Endodermal cell (in vitro differentiated cells): ENCODE measurements at regions not wholly inside any gene's neighbourhood (a gene's known extent, or its start where the extent isn't known, plus 50 kb on each side); places are given as distances from the start of the nearest gene placed in this dataset.

Experiments
- DNase-seq: peaks from one replicate; pipeline ENCODE4 v3.0.0-alpha.2; 2017
- H3K27ac ChIP-seq: 2 replicates; pipeline ENCODE4 v1.5.1; 2013; ENCODE audit warnings: mild to moderate bottlenecking, low read depth, low read length, moderate library complexity
- H3K27me3 ChIP-seq: 2 replicates; pipeline ENCODE4 v1.6.1; 2013; ENCODE audit warnings: mild to moderate bottlenecking, low read length, moderate library complexity; ENCODE audit not compliant: insufficient read depth, control insufficient read depth, poor library complexity, severe bottlenecking
- H3K36me3 ChIP-seq: 2 replicates; pipeline ENCODE4 v1.7.0; 2013; ENCODE audit warnings: mild to moderate bottlenecking, low read length, moderate library complexity; ENCODE audit not compliant: control insufficient read depth, insufficient read depth
- H3K4me1 ChIP-seq: one replicate; pipeline ENCODE4 v1.7.0; 2013; ENCODE audit warnings: low read length; ENCODE audit not compliant: control insufficient read depth, insufficient read depth
- H3K4me3 ChIP-seq: 2 replicates; pipeline ENCODE4 v1.5.1; 2013; ENCODE audit warnings: mild to moderate bottlenecking, low read length, moderate library complexity
- H3K9ac ChIP-seq: 2 replicates; pipeline ENCODE4 v1.6.1; 2013; ENCODE audit warnings: mild to moderate bottlenecking, low read length, moderate library complexity; ENCODE audit not compliant: poor library complexity, severe bottlenecking; ENCODE audit errors: extremely low read depth
- H3K9me3 ChIP-seq: 2 replicates; pipeline ENCODE4 v1.6.1; 2013; ENCODE audit warnings: mild to moderate bottlenecking, low read length, moderate library complexity; ENCODE audit not compliant: control insufficient read depth
- H3K27ac Mint-ChIP-seq: 2 replicates; pipeline ENCODE4 v1.8.0; 2020; ENCODE audit warnings: mixed read lengths
- H3K27me3 Mint-ChIP-seq: 2 replicates; pipeline ENCODE4 v1.8.0; 2021; ENCODE audit warnings: mild to moderate bottlenecking, mixed read lengths; ENCODE audit not compliant: insufficient read depth
- H3K36me3 Mint-ChIP-seq: 2 replicates; pipeline ENCODE4 v1.8.0; 2020; ENCODE audit warnings: low read depth, mixed read lengths
- H3K4me1 Mint-ChIP-seq: 2 replicates; pipeline ENCODE4 v1.8.0; 2020; ENCODE audit warnings: mixed read lengths
- H3K4me3 Mint-ChIP-seq: 2 replicates; pipeline ENCODE4 v1.8.0; 2020; ENCODE audit warnings: mild to moderate bottlenecking, moderate library complexity, mixed read lengths
- H3K9me3 Mint-ChIP-seq: 2 replicates; pipeline ENCODE4 v1.8.0; 2020; ENCODE audit warnings: mild to moderate bottlenecking, mixed read lengths
- CTCF ChIP-seq: fragments of 200-600 bp; sonication (generic); conservative IDR thresholded peaks from 2 replicates; pipeline ENCODE4 v1.5.0; 2021; ENCODE audit warnings: antibody characterized with exemption, mild to moderate bottlenecking
- WGBS, 2 experiments: methylation state at CpG; one replicate each; pipeline versions ENCODE4 v1.1.5 to v1.1.7; 2013; ENCODE audit warnings: missing lambda C conversion rate in 2 of 2, mixed read lengths in 1 of 2; ENCODE audit not compliant: insufficient coverage in 1 of 2, insufficient read length in 1 of 2; 5-methylcytosine and 5-hydroxymethylcytosine counted together

DNA sequence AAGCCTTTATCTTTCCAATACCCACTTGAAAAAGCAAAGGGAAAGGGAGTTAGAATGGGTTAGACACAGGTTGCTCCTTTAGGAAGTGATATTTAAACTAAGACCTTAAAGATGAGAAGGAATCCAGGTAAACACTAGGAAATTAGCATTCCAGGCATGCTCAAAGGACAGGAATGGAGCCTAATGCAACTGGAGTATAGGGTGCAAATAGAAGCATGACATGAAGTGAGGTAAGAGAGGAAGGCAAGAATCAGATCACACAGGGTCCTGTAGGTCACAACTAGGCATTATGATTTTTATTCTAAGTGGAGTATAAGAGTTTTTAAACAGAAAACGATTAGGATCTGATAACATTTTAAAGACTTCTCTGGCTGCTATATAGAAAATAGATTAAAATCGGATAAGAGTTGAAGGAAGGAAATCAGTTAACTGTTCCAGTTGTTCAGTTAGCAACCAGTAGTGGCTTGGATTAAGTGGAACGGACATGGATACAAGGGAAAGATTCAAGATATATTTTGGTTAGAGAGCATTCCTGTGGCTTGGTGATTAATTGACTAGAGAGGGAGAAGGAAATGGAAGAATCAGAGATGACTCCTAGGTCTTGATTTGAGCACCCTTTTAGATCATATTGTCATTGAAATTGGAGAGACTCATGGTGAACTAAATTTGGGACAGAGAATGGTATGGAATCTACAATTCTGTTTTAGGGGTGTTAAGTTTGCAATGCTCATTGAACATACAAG is 95.9 kb downstream of the FBXO4 start:
- no peak overlapping the region for H3K4me3 Mint-ChIP-seq
- H3K4me1 Mint-ChIP-seq, result no peaks in the 10 kb centered on the region
- Histone ChIP-seq H3K36me3 (no peaks in the 10 kb centered on the region), H3K27me3 (no peaks in the 10 kb centered on the region), H3K4me1 (no peaks in the 10 kb centered on the region), H3K9me3 (no peaks in the 10 kb centered on the region), H3K4me3 (no peak overlapping the region), H3K27ac (no peak overlapping the region), H3K9ac (no peak overlapping the region)
- no peak overlapping the region for H3K27ac Mint-ChIP-seq
- no peaks in the 10 kb centered on the region for H3K36me3 Mint-ChIP-seq
- no peak for TF ChIP-seq CTCF
- H3K27me3 Mint-ChIP-seq, result no peaks in the 10 kb centered on the region
- DNase-seq, result no peak
- 82% methylated on average over 3 of the region's 3 CpGs for WGBS, 2 experiments
- peaks cover 6% of the 10 kb centered on the region for H3K9me3 Mint-ChIP-seq

DNA sequence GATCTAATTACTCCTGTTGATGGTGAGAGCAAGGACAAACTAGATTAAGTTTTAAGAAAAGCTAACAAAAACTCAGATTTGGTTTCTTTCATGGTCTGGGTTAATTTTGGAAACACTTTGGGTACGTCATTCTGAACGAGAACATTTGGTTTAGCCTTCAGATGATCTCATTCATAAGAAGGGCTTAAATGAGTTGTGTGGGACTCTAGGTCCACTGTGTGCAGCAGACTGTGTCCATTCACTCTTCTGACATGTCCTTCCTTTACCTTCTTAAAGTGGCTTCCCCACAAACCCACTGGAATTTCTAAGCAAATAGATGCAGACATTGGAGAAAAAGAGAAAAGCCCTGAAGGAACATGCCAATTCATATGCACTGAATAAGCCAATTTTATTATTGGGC is 96.8 kb downstream of the FBXO4 start:
- Mint-ChIP-seq H3K4me3 (no peak overlapping the region), H3K4me1 (no peaks in the 10 kb centered on the region), H3K27me3 (peaks cover 2% of the 10 kb centered on the region), H3K9me3 (peaks cover 6% of the 10 kb centered on the region), H3K27ac (no peak overlapping the region), H3K36me3 (no peaks in the 10 kb centered on the region)
- Histone ChIP-seq H3K27ac (no peak overlapping the region), H3K9me3 (no peaks in the 10 kb centered on the region), H3K36me3 (no peaks in the 10 kb centered on the region), H3K4me3 (no peak overlapping the region), H3K27me3 (no peaks in the 10 kb centered on the region), H3K4me1 (no peaks in the 10 kb centered on the region), H3K9ac (no peak overlapping the region)
- no peak for TF ChIP-seq CTCF
- DNase-seq, result no peak
- WGBS, 2 experiments, result 90% methylated on average over 2 of the region's 2 CpGs; no CpG with 5 or more reads in 1 of the 2 experiments

GRCh38 chr5:42022383-42022972 is 97.4 kb downstream of the FBXO4 start:
- no peak overlapping the region for H3K27ac ChIP-seq
- no peak overlapping the region for H3K4me3 Mint-ChIP-seq
- no peak for DNase-seq
- peaks cover 6% of the 10 kb centered on the region for H3K9me3 Mint-ChIP-seq
- no peaks in the 10 kb centered on the region for H3K4me1 ChIP-seq
- WGBS, 2 experiments, result 83 to 86% methylated on average over 1 to 2 of the region's 2 CpGs
- H3K9me3 ChIP-seq, result no peaks in the 10 kb centered on the region
- H3K4me1 Mint-ChIP-seq, result no peaks in the 10 kb centered on the region
- H3K4me3 ChIP-seq, result no peak overlapping the region
- no peaks in the 10 kb centered on the region for H3K36me3 Mint-ChIP-seq
- no peaks in the 10 kb centered on the region for H3K27me3 ChIP-seq
- H3K9ac ChIP-seq, result no peak overlapping the region
- no peak overlapping the region for H3K27ac Mint-ChIP-seq
- no peak for TF ChIP-seq CTCF
- H3K27me3 Mint-ChIP-seq, result peaks cover 4% of the 10 kb centered on the region
- no peaks in the 10 kb centered on the region for H3K36me3 ChIP-seq
